CD4-positive, alpha-beta T cell treated with Interleukin-4 for 4 hours (primary cell): ENCODE measurements at regions not wholly inside any gene's neighbourhood (a gene's known extent, or its start where the extent isn't known, plus 50 kb on each side); places are given as distances from the start of the nearest gene placed in this dataset.

Source experiments
- DNase-seq: peaks from one replicate; pipeline ENCODE4 v3.0.0-alpha.2; 2020

- no peak for DNase-seq
These were observed 237.9 kb downstream of the NFKBIZ start for GRCh38 chr3:102087236-102087635.

- no peak for DNase-seq
These were observed 239.9 kb downstream of the NFKBIZ start for GRCh38 chr3:102089239-102089638.

GRCh38 chr3:102089904-102090720 is 240.8 kb downstream of the NFKBIZ start:
- no peak for DNase-seq

GRCh38 chr3:102090721-102091045 is 241.4 kb downstream of the NFKBIZ start:
- no peak for DNase-seq

GRCh38 chr3:102091358-102091757 is 242.0 kb downstream of the NFKBIZ start:
- no peak for DNase-seq

- DNase-seq, result no peak
These were observed 243.5 kb downstream of the NFKBIZ start for GRCh38 chr3:102092617-102093466.

GRCh38 chr3:102094506-102094905 is 245.2 kb downstream of the NFKBIZ start:
- no peak for DNase-seq

GRCh38 chr3:102095383-102095782 is 246.1 kb downstream of the NFKBIZ start:
- DNase-seq, result no peak

GRCh38 chr3:102096066-102096465 is 246.8 kb downstream of the NFKBIZ start:
- no peak for DNase-seq

GRCh38 chr3:102098130-102098885 is 249.0 kb downstream of the NFKBIZ start:
- no peak for DNase-seq

- DNase-seq, result no peak
These were observed 250.6 kb downstream of the NFKBIZ start for GRCh38 chr3:102099913-102100312.

- no peak for DNase-seq
These were observed 253.1 kb downstream of the NFKBIZ start for GRCh38 chr3:102102394-102102793.

- DNase-seq, result no peak
These were observed 254.7 kb downstream of the NFKBIZ start for GRCh38 chr3:102104033-102104432.

GRCh38 chr3:102105193-102105592 is 255.9 kb downstream of the NFKBIZ start:
- DNase-seq, result no peak

- DNase-seq, result peak; percentile 53
These were observed 257.2 kb downstream of the NFKBIZ start for GRCh38 chr3:102106416-102107097.

- no peak for DNase-seq
These were observed 263.5 kb downstream of the NFKBIZ start for GRCh38 chr3:102112704-102113230.

GRCh38 chr3:102113421-102114041 is 264.2 kb downstream of the NFKBIZ start:
- no peak for DNase-seq

GRCh38 chr3:102114264-102114979 is 265.1 kb downstream of the NFKBIZ start:
- peak; percentile 53 for DNase-seq

GRCh38 chr3:102122527-102122926 is 273.2 kb downstream of the NFKBIZ start:
- no peak for DNase-seq

- DNase-seq, result no peak
These were observed 274.4 kb downstream of the NFKBIZ start for GRCh38 chr3:102123590-102124190.

- DNase-seq, result no peak
These were observed 275.0 kb downstream of the NFKBIZ start for GRCh38 chr3:102124282-102124681.
